DND-41 (cell line): ENCODE measurements at regions not wholly inside any gene's neighbourhood (a gene's known extent, or its start where the extent isn't known, plus 50 kb on each side); places are given as distances from the start of the nearest gene placed in this dataset.

Experiments
- ATAC-seq: fragments of 200-7000 bp; cut with Tn5 transposase; 3 replicates; pipeline ENCODE4 v1.9.1; 2021; ENCODE audit warnings: low read depth; ENCODE audit not compliant: insufficient read depth
- DNase-seq: peaks from one replicate; pipeline ENCODE4 v3.0.0-alpha.2; 2020
- H2AFZ ChIP-seq: 2 replicates; pipeline ENCODE4 v1.6.0; 2012; ENCODE audit warnings: low read depth, low read length
- H3K27ac ChIP-seq: 2 replicates; pipeline ENCODE4 v1.5.1; 2012; ENCODE audit warnings: low read length, inconsistent platforms
- H3K27me3 ChIP-seq: fragments of 200-600 bp; sonication (generic); 2 replicates; pipeline ENCODE4 v1.6.0; 2012; ENCODE audit warnings: low read length, mild to moderate bottlenecking, inconsistent platforms; ENCODE audit not compliant: insufficient read depth, poor library complexity
- H3K36me3 ChIP-seq: 2 replicates; pipeline ENCODE4 v1.5.1; 2012; ENCODE audit warnings: low read length, inconsistent platforms; ENCODE audit not compliant: insufficient read depth
- H3K4me1 ChIP-seq: 2 replicates; pipeline ENCODE4 v1.5.1; 2012; ENCODE audit warnings: mild to moderate bottlenecking, low read length; ENCODE audit not compliant: insufficient read depth
- H3K4me2 ChIP-seq: 2 replicates; pipeline ENCODE4 v1.6.0; 2012; ENCODE audit warnings: mild to moderate bottlenecking, moderate library complexity, low read length, inconsistent platforms; ENCODE audit not compliant: insufficient read depth
- H3K4me3 ChIP-seq, 2 experiments: fragments of 200-600 bp in 1 of 2; shearing (Covaris generic) in 1 of 2; 2 replicates each; pipeline ENCODE4 v1.5.1; 2012 to 2016; ENCODE audit warnings: inconsistent platforms in 2 of 2, low read length in 2 of 2, mild to moderate bottlenecking in 2 of 2, low read depth in 1 of 2, moderate library complexity in 1 of 2
- H3K79me2 ChIP-seq: 2 replicates; pipeline ENCODE4 v1.6.0; 2012; ENCODE audit warnings: low read length, inconsistent platforms; ENCODE audit not compliant: insufficient read depth
- H3K9ac ChIP-seq: 2 replicates; pipeline ENCODE4 v1.6.0; 2012; ENCODE audit warnings: low read depth, mild to moderate bottlenecking, inconsistent platforms, low read length, moderate library complexity
- H3K9me3 ChIP-seq: 2 replicates; pipeline ENCODE4 v1.5.1; 2012; ENCODE audit warnings: low read length, moderate library complexity, mild to moderate bottlenecking, inconsistent platforms; ENCODE audit not compliant: insufficient read depth, severe bottlenecking
- H4K20me1 ChIP-seq: 2 replicates; pipeline ENCODE4 v1.6.0; 2012; ENCODE audit warnings: low read length; ENCODE audit not compliant: insufficient read depth
- EZH2 ChIP-seq: IDR thresholded peaks from 3 replicates; pipeline ENCODE4 v1.6.1; 2012; ENCODE audit warnings: borderline replicate concordance, low read depth, mild to moderate bottlenecking, moderate library complexity, low read length, inconsistent platforms; ENCODE audit not compliant: severe bottlenecking
- TF ChIP-seq, protein P1 (sequence below): IDR thresholded peaks from 2 replicates; pipeline ENCODE4 v1.5.1; 2012; ENCODE audit warnings: borderline replicate concordance, low read length, moderate library complexity, mild to moderate bottlenecking; ENCODE audit not compliant: poor library complexity, severe bottlenecking; ENCODE audit errors: extremely low read depth

DNA sequence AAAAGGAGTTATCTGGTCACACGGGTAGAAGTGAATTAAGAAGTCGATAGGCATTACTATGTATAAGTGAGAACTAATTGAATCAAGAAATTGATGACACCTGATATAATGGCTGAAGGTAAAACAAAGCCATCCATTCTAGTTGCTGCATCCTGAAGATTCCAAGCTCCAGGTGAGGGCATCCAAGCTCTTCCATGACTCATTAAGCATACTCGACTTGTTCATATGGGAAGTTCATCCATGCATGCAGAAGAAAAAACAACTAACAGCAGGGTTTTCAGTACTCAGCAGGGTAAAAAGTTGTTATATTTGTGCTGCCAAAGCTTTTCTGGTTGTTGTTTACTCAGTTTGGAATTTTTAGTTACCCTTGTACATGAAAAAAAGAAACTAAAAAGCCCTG is 508.0 kb upstream of the CXorf51A start:
- Histone ChIP-seq H3K79me2 (no peaks in the 10 kb centered on the region), H3K9ac (no peak overlapping the region), H3K4me2 (no peak overlapping the region), H2AFZ (no peak overlapping the region), H3K4me3 (no peak overlapping the region), H3K27me3 (no peaks in the 10 kb centered on the region), H3K27ac (no peak overlapping the region), H4K20me1 (no peaks in the 10 kb centered on the region), H3K4me1 (no peaks in the 10 kb centered on the region), H3K36me3 (no peaks in the 10 kb centered on the region), H3K9me3 (no peaks in the 10 kb centered on the region)
- DNase-seq (no peak), ATAC-seq (no peak)
- TF ChIP-seq, protein P1, sequence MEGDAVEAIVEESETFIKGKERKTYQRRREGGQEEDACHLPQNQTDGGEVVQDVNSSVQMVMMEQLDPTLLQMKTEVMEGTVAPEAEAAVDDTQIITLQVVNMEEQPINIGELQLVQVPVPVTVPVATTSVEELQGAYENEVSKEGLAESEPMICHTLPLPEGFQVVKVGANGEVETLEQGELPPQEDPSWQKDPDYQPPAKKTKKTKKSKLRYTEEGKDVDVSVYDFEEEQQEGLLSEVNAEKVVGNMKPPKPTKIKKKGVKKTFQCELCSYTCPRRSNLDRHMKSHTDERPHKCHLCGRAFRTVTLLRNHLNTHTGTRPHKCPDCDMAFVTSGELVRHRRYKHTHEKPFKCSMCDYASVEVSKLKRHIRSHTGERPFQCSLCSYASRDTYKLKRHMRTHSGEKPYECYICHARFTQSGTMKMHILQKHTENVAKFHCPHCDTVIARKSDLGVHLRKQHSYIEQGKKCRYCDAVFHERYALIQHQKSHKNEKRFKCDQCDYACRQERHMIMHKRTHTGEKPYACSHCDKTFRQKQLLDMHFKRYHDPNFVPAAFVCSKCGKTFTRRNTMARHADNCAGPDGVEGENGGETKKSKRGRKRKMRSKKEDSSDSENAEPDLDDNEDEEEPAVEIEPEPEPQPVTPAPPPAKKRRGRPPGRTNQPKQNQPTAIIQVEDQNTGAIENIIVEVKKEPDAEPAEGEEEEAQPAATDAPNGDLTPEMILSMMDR = no peak
- TF ChIP-seq EZH2 = no peak

DNA sequence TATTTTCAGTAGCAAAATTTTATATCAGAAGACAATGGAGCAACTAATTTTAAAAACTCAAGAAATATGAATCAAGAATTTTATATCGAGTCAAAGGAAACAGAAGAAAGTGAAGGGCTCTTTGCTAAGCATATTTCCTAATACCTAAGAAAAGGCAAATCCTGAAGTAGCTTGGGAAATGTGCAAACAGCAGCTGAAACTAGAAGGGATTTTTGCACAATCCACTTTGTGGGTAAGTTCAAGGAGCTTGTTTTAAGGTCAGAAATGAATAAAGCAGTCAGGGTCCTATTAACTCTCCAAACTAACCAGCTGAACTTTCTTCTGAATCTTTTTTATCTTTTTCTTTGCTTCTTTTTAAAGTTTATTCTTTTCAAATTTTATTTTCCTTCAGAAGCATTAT is 500.9 kb upstream of the CXorf51A start:
- Histone ChIP-seq H3K4me1 (no peaks in the 10 kb centered on the region), H3K36me3 (no peaks in the 10 kb centered on the region), H3K4me2 (no peak overlapping the region), H4K20me1 (no peaks in the 10 kb centered on the region), H3K4me3 (no peak overlapping the region), H3K27ac (no peak overlapping the region), H3K79me2 (no peaks in the 10 kb centered on the region), H3K9me3 (no peaks in the 10 kb centered on the region), H3K27me3 (no peaks in the 10 kb centered on the region), H2AFZ (no peak overlapping the region), H3K9ac (no peak overlapping the region)
- ATAC-seq (no peak), DNase-seq (no peak)
- TF ChIP-seq EZH2 = no peak
- TF ChIP-seq, protein P1 = no peak
